Right lobe of liver (tissue), 6 donors: ENCODE measurements at regions not wholly inside any gene's neighbourhood (a gene's known extent, or its start where the extent isn't known, plus 50 kb on each side); places are given as distances from the start of the nearest gene placed in this dataset.

Experiments
- ATAC-seq, 4 donors: fragments of 200-7000 bp; cut with Tn5 transposase; one replicate each; pipeline ENCODE4 v1.9.1; 2020; ENCODE audit warnings: mild to moderate bottlenecking in 4 of 4, moderate library complexity in 4 of 4
- DNase-seq, 3 donors: peaks; one replicate each; pipeline ENCODE4 v3.0.0-alpha.2; 2020
- H3K27ac ChIP-seq, 3 donors: fragments of 200-600 bp; one replicate each; pipeline ENCODE4 v1.8.0; 2022
- H3K27me3 ChIP-seq, 2 donors: fragments of 200-600 bp; one replicate each; pipeline ENCODE4 v1.8.0; 2022
- H3K36me3 ChIP-seq, 4 donors: fragments of 200-600 bp; sonication (generic) in 1 of 4; one replicate each; pipeline versions ENCODE4 v1.5.1 to v1.8.0; 2017 to 2022; ENCODE audit warnings: control low read depth in 1 of 4
- H3K4me1 ChIP-seq, 4 donors: fragments of 200-600 bp; sonication (generic) in 1 of 4; one replicate each; pipeline versions ENCODE4 v1.5.1 to v1.8.0; 2017 to 2022; ENCODE audit warnings: control low read depth in 1 of 4
- H3K4me3 ChIP-seq, 3 donors: fragments of 200-600 bp; one replicate each; pipeline ENCODE4 v1.8.0; 2022
- H3K9me3 ChIP-seq, 4 donors: fragments of 200-600 bp; sonication (generic) in 1 of 4; one replicate each; pipeline versions ENCODE4 v1.5.1 to v1.8.0; 2017 to 2022; ENCODE audit warnings: control low read depth in 1 of 4
- CTCF ChIP-seq, 4 donors: fragments of 200-600 bp in 3 of 4; fragments of 450-650 bp in 1 of 4; IDR thresholded peaks; one replicate each; pipeline versions ENCODE4 v1.5.1 to v1.8.0; 2016 to 2022; ENCODE audit warnings: antibody characterized with exemption in 4 of 4, mild to moderate bottlenecking in 2 of 4
- POLR2A ChIP-seq: fragments of 450-650 bp; IDR thresholded peaks from one replicate; pipeline ENCODE4 v1.6.1; 2017; ENCODE audit warnings: antibody characterized with exemption, mild to moderate bottlenecking
- WGBS: methylation state at CpG from one replicate; pipeline ENCODE4 v1.1.6; 2018; ENCODE audit warnings: low coverage, low lambda C conversion rate; ENCODE audit not compliant: insufficient coverage; ENCODE audit errors: missing lambda C conversion rate; 5-methylcytosine and 5-hydroxymethylcytosine counted together
- intact Hi-C, 2 donors: fragments of 100-400 bp; cut with DNase I; formaldehyde crosslinking; loops; one replicate each; pipeline versions ENCODE4 v1.11.2 to v1.14.1; 2022
- donor health status: DM: no; HTN: yes; CAD: no.
- donor health status: DM: no; HTN: no; CAD: no.
- donor health status: DM: no; HTN: no; CAD: no.
- donor health status: DM: no; HTN: yes; CAD: no.
- donor health status: DM: no; HTN: yes; CAD: no.

GRCh38 chr1:170789063-170789462 lies 125.1 kb downstream of the PRRX1 start:
- DNase-seq (no peak), ATAC-seq (no peak)
- Histone ChIP-seq H3K4me1 (no peaks in the 10 kb centered on the region), H3K9me3 (no peaks in the 10 kb centered on the region), H3K27ac (no peak overlapping the region), H3K27me3 (no peaks in the 10 kb centered on the region), H3K4me3 (no peak overlapping the region), H3K36me3 (no peaks in the 10 kb centered on the region)
- intact Hi-C loops, result no loop called here
- TF ChIP-seq CTCF (IDR thresholded peaks at IDR 0.05) (no peak), POLR2A (no peak)
- WGBS, result 52% methylated on average over 2 of the region's 2 CpGs

- DNase-seq (no peak), ATAC-seq (no peak)
- H3K27me3 ChIP-seq, result no peaks in the 10 kb centered on the region
- 12% methylated on average over 2 of the region's 2 CpGs for WGBS
- no peak overlapping the region for H3K4me3 ChIP-seq
- TF ChIP-seq CTCF (IDR thresholded peaks at IDR 0.05) (no peak), POLR2A (no peak)
- H3K4me1 ChIP-seq, result no peaks in the 10 kb centered on the region
- no peaks in the 10 kb centered on the region for H3K9me3 ChIP-seq
- intact Hi-C loops, result no loop called here
- no peaks in the 10 kb centered on the region for H3K36me3 ChIP-seq
- no peak overlapping the region for H3K27ac ChIP-seq
These were observed 126.2 kb downstream of the PRRX1 start for GRCh38 chr1:170790175-170790574.

GRCh38 chr1:170790651-170791071 lies 126.7 kb downstream of the PRRX1 start:
- Histone ChIP-seq H3K36me3 (no peaks in the 10 kb centered on the region), H3K27me3 (no peaks in the 10 kb centered on the region), H3K9me3 (no peaks in the 10 kb centered on the region), H3K27ac (no peak overlapping the region), H3K4me3 (no peak overlapping the region), H3K4me1 (no peaks in the 10 kb centered on the region)
- WGBS, result 45% methylated on average over 3 of the region's 3 CpGs
- no peak for TF ChIP-seq CTCF (IDR thresholded peaks at IDR 0.05)
- no peak for ATAC-seq
- DNase-seq, result no peak
- intact Hi-C loops, result no loop called here

- H3K4me3 ChIP-seq, result no peak overlapping the region
- intact Hi-C loops, result no loop called here
- no peaks in the 10 kb centered on the region for H3K36me3 ChIP-seq
- ATAC-seq (no peak), DNase-seq (no peak)
- TF ChIP-seq POLR2A, result no peak
- TF ChIP-seq CTCF (IDR thresholded peaks at IDR 0.05), result no peak
- no peak overlapping the region for H3K27ac ChIP-seq
- H3K27me3 ChIP-seq, result no peaks in the 10 kb centered on the region
- H3K9me3 ChIP-seq, result no peaks in the 10 kb centered on the region
- no peaks in the 10 kb centered on the region for H3K4me1 ChIP-seq
- 64% methylated on average over 5 of the region's 5 CpGs for WGBS
These were observed 128.0 kb downstream of the PRRX1 start for GRCh38 chr1:170791941-170792340.

- DNase-seq, result no peak
- no peak for ATAC-seq
These were observed 135.1 kb upstream of the MROH9 start for GRCh38 chr1:170800265-170800664.

More at GRCh38 chr1:170800265-170800664, 135.1 kb upstream of the MROH9 start:
- intact Hi-C loops, result no loop called here
- TF ChIP-seq POLR2A, result no peak
- Histone ChIP-seq H3K4me3 (no peak overlapping the region), H3K4me1 (no peaks in the 10 kb centered on the region), H3K27ac (no peak overlapping the region), H3K27me3 (no peaks in the 10 kb centered on the region), H3K36me3 (no peaks in the 10 kb centered on the region), H3K9me3 (no peaks in the 10 kb centered on the region)
